ENCODE measurements at regions not wholly inside any gene's neighbourhood (a gene's known extent, or its start where the extent isn't known, plus 50 kb on each side); places are given as distances from the start of the nearest gene placed in this dataset.
"Not testable (repeated sequence)": the region's sequence is repeated elsewhere in the genome, so short reads cannot be mapped to it uniquely, and the experiment has no call there.

GRCh38 chr9:31854187-31854586 lies 530.3 kb upstream of the ACO1 start:
- ChIA-PET POLR2A (no interaction called here), CTCF (no interaction called here)

GRCh38 chr9:31868830-31869229 lies 515.6 kb upstream of the ACO1 start:
- CTCF ChIA-PET, result no interaction called here
- POLR2A ChIA-PET, result no interaction called here

GRCh38 chr9:31870276-31870675 lies 514.2 kb upstream of the ACO1 start:
- ChIA-PET POLR2A (no interaction called here), CTCF (no interaction called here)

GRCh38 chr9:31873722-31874121 lies 510.7 kb upstream of the ACO1 start:
- CTCF ChIA-PET, result no interaction called here
- POLR2A ChIA-PET, result no interaction called here

- POLR2A ChIA-PET, result no interaction called here
- CTCF ChIA-PET, result no interaction called here
Measured at GRCh38 chr9:31894008-31894407, 490.4 kb upstream of the ACO1 start.

GRCh38 chr9:31908158-31908890 lies 476.1 kb upstream of the ACO1 start:
- POLR2A ChIA-PET, result no interaction called here
- CTCF ChIA-PET, result no interaction called here

- ChIA-PET CTCF (no interaction called here), POLR2A (no interaction called here)
Measured at GRCh38 chr9:31908891-31909480, 475.5 kb upstream of the ACO1 start.

- CTCF ChIA-PET, result no interaction called here
- POLR2A ChIA-PET, result no interaction called here
Measured at GRCh38 chr9:31912636-31913035, 471.8 kb upstream of the ACO1 start.

- CTCF ChIA-PET, result no interaction called here
- POLR2A ChIA-PET, result no interaction called here
Measured at GRCh38 chr9:31916591-31917241, 467.7 kb upstream of the ACO1 start.

GRCh38 chr9:31937737-31938136 lies 446.7 kb upstream of the ACO1 start:
- CTCF ChIA-PET, POLR2A ChIA-PET: not testable (repeated sequence)

- ChIA-PET CTCF (no interaction called here), POLR2A (no interaction called here)
Measured at GRCh38 chr9:31950756-31951155, 433.7 kb upstream of the ACO1 start.

GRCh38 chr9:31958572-31958971 lies 425.9 kb upstream of the ACO1 start:
- ChIA-PET CTCF (no interaction called here), POLR2A (no interaction called here)

- POLR2A ChIA-PET, result no interaction called here
- CTCF ChIA-PET, result no interaction called here
Measured at GRCh38 chr9:31969552-31969951, 414.9 kb upstream of the ACO1 start.

- CTCF ChIA-PET, result no interaction called here
- POLR2A ChIA-PET, result no interaction called here
Measured at GRCh38 chr9:31983895-31984294, 400.5 kb upstream of the ACO1 start.

GRCh38 chr9:31996331-31996730 lies 388.1 kb upstream of the ACO1 start:
- CTCF ChIA-PET, result interaction anchor here (0.7 kb wide), 1 partner anchor 684 kb away, joined by 5 read pairs; no protein-coding TSS in a partner anchor

GRCh38 chr9:32004431-32005076 lies 379.9 kb upstream of the ACO1 start:
- POLR2A ChIA-PET, result no interaction called here
- CTCF ChIA-PET, result no interaction called here

More at GRCh38 chr9:31996331-31996730, 388.1 kb upstream of the ACO1 start:
- POLR2A ChIA-PET, result no interaction called here

- CTCF ChIA-PET, result no interaction called here
- POLR2A ChIA-PET, result no interaction called here
Measured at GRCh38 chr9:32010322-32010721, 374.1 kb upstream of the ACO1 start.

GRCh38 chr9:32011049-32011448 lies 373.4 kb upstream of the ACO1 start:
- POLR2A ChIA-PET, result no interaction called here
- CTCF ChIA-PET, result no interaction called here

- CTCF ChIA-PET, result interaction anchor here (0.6 kb wide), 1 partner anchor 1014 kb away, joined by 3 read pairs; no protein-coding TSS in a partner anchor
- POLR2A ChIA-PET, result no interaction called here
Measured at GRCh38 chr9:32015795-32016194, 368.6 kb upstream of the ACO1 start.

- CTCF ChIA-PET, result no interaction called here
- POLR2A ChIA-PET, result no interaction called here
Measured at GRCh38 chr9:32045513-32045912, 338.9 kb upstream of the ACO1 start.

GRCh38 chr9:32067261-32067660 lies 317.2 kb upstream of the ACO1 start:
- ChIA-PET POLR2A (no interaction called here), CTCF (no interaction called here)
